Neural cell (in vitro differentiated cells): ENCODE measurements at regions not wholly inside any gene's neighbourhood (a gene's known extent, or its start where the extent isn't known, plus 50 kb on each side); places are given as distances from the start of the nearest gene placed in this dataset.

Experiments used
- H2AFZ ChIP-seq: fragments of 200-600, 300-800 bp; sonication (generic), shearing (Covaris generic); 2 replicates; pipeline ENCODE4 v1.6.0; 2014; ENCODE audit warnings: low read depth, mild to moderate bottlenecking, antibody characterized with exemption, low read length, moderate library complexity
- H3F3A ChIP-seq: fragments of 200-600 bp; shearing (Covaris generic); 2 replicates; pipeline ENCODE4 v1.6.1; 2016; ENCODE audit warnings: mild to moderate bottlenecking, moderate library complexity, mixed read lengths, antibody characterized with exemption, low read length; ENCODE audit not compliant: insufficient read depth, poor library complexity, severe bottlenecking
- H3K27ac ChIP-seq: fragments of 200-600, 300-800 bp; sonication (generic), shearing (Covaris generic); 2 replicates; pipeline ENCODE4 v1.5.1; 2014; ENCODE audit warnings: mild to moderate bottlenecking, low read length, moderate library complexity
- H3K27me3 ChIP-seq: fragments of 300-800, 200-600 bp; sonication (generic), shearing (Covaris generic); 2 replicates; pipeline ENCODE4 v1.6.0; 2014; ENCODE audit warnings: mild to moderate bottlenecking, low read depth, low read length, moderate library complexity; ENCODE audit not compliant: insufficient read depth
- H3K36me3 ChIP-seq: fragments of 300-800, 200-600 bp; sonication (generic), shearing (Covaris generic); 2 replicates; pipeline ENCODE4 v1.5.1; 2014; ENCODE audit warnings: mild to moderate bottlenecking, antibody characterized with exemption, low read length, moderate library complexity; ENCODE audit not compliant: insufficient read depth
- H3K4me2 ChIP-seq: fragments of 300-800, 200-600 bp; sonication (generic), shearing (Covaris generic); 2 replicates; pipeline ENCODE4 v1.6.0; 2014; ENCODE audit warnings: mild to moderate bottlenecking, low read length
- H3K4me3 ChIP-seq: fragments of 300-800, 200-600 bp; sonication (generic), shearing (Covaris generic); 2 replicates; pipeline ENCODE4 v1.5.1; 2014; ENCODE audit warnings: mild to moderate bottlenecking, low read length, moderate library complexity
- H3K79me2 ChIP-seq: fragments of 200-600 bp; shearing (Covaris generic); replicated peaks from 2 replicates; pipeline ENCODE4 v1.6.0; 2014; ENCODE audit warnings: mild to moderate bottlenecking, low read length, moderate library complexity; ENCODE audit not compliant: insufficient read depth
- H3K9ac ChIP-seq: fragments of 300-800, 200-600 bp; sonication (generic), shearing (Covaris generic); 2 replicates; pipeline ENCODE4 v1.6.1; 2016; ENCODE audit warnings: mild to moderate bottlenecking, low read length, mixed read lengths
- H3K9me2 ChIP-seq: fragments of 200-600 bp; shearing (Covaris generic); 2 replicates; pipeline ENCODE4 v1.6.1; 2016; ENCODE audit warnings: mild to moderate bottlenecking, low read length, mixed read lengths; ENCODE audit not compliant: insufficient read depth
- H3K9me3 ChIP-seq: fragments of 200-600, 300-800 bp; sonication (generic), shearing (Covaris generic); 2 replicates; pipeline ENCODE4 v1.6.1; 2016; ENCODE audit warnings: mild to moderate bottlenecking, mixed run types, low read length, moderate library complexity, mixed read lengths
- H4K20me1 ChIP-seq: fragments of 200-600 bp; shearing (Covaris generic); 2 replicates; pipeline ENCODE4 v1.6.1; 2016; ENCODE audit warnings: mild to moderate bottlenecking, mixed run types; ENCODE audit not compliant: insufficient read depth
- EP300 ChIP-seq: fragments of 450-650 bp; conservative IDR thresholded peaks from 2 replicates; pipeline ENCODE4 v1.6.1; 2014; ENCODE audit warnings: antibody characterized with exemption, mild to moderate bottlenecking, moderate library complexity; ENCODE audit not compliant: poor library complexity, severe bottlenecking
- EZH2 ChIP-seq: fragments of 200-600, 300-800 bp; shearing (Covaris generic), sonication (generic); IDR thresholded peaks from 2 replicates; pipeline ENCODE4 v1.6.1; 2014; ENCODE audit warnings: antibody characterized with exemption, low read length, borderline replicate concordance, mild to moderate bottlenecking; ENCODE audit not compliant: insufficient read depth, poor library complexity, severe bottlenecking
- MXI1 ChIP-seq: fragments of 450-650 bp; conservative IDR thresholded peaks from 2 replicates; pipeline ENCODE4 v1.6.1; 2014; ENCODE audit warnings: antibody characterized with exemption, mild to moderate bottlenecking; ENCODE audit not compliant: poor library complexity, severe bottlenecking
- POLR2AphosphoS5 ChIP-seq: IDR thresholded peaks from 2 replicates; pipeline ENCODE4 v1.6.1; 2012
- RAD21 ChIP-seq: fragments of 450-650 bp; conservative IDR thresholded peaks from 2 replicates; pipeline ENCODE4 v1.6.1; 2014; ENCODE audit warnings: antibody characterized with exemption, mild to moderate bottlenecking, moderate library complexity
- REST ChIP-seq: IDR thresholded peaks from 2 replicates; pipeline ENCODE4 v1.6.1; 2012; ENCODE audit warnings: borderline replicate concordance
- SMC3 ChIP-seq: fragments of 450-650 bp; conservative IDR thresholded peaks from 2 replicates; pipeline ENCODE4 v1.6.1; 2014; ENCODE audit warnings: antibody characterized with exemption, mild to moderate bottlenecking, moderate library complexity; ENCODE audit not compliant: poor library complexity
- TAF1 ChIP-seq: IDR thresholded peaks from 2 replicates; pipeline ENCODE4 v1.6.1; 2012; ENCODE audit warnings: low read depth
- TF ChIP-seq, protein P1 (sequence below): fragments of 450-650 bp; IDR thresholded peaks from 2 replicates; pipeline ENCODE4 v1.5.1; 2014; ENCODE audit warnings: antibody characterized with exemption, mild to moderate bottlenecking, moderate library complexity; ENCODE audit not compliant: poor library complexity, severe bottlenecking

DNA sequence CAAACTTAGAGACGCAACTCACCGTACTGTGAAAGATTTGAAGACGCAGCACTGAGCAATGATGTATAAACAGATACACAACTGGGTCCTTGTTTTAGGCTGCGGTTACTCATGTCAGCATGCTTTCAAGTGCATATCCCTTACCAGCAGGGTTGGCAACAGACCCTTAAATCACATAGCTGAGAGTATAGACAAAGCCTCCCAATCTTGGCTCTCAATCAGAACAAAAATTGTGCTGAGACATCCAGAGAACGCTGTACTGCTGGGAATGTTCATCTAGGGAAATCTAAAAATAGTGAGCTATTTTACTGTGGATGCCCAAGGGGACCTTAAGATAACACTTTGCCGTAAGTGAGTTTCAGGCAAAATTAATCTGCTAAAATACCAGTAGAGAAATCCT, 84.4 kb upstream of the NUDT7 start:
- H3K4me2 ChIP-seq: no peak overlapping the region
- H3K9me3 ChIP-seq: no peaks in the 10 kb centered on the region
- H3K27me3 ChIP-seq: no peaks in the 10 kb centered on the region
- no peak overlapping the region for H3K27ac ChIP-seq
- H3K4me3 ChIP-seq: no peak overlapping the region
- H3F3A ChIP-seq: no peaks in the 10 kb centered on the region
- no peaks in the 10 kb centered on the region for H4K20me1 ChIP-seq
- H2AFZ ChIP-seq: no peak overlapping the region
- H3K36me3 ChIP-seq: no peaks in the 10 kb centered on the region
- H3K9ac ChIP-seq: no peak overlapping the region
- no peaks in the 10 kb centered on the region for H3K79me2 ChIP-seq
- H3K9me2 ChIP-seq: no peaks in the 10 kb centered on the region
- TF ChIP-seq EZH2: no peak
- no peak for TF ChIP-seq MXI1
- no peak for TF ChIP-seq SMC3
- no peak for TF ChIP-seq EP300
- TF ChIP-seq REST: no peak
- no peak for TF ChIP-seq TAF1
- no peak for TF ChIP-seq POLR2AphosphoS5
- TF ChIP-seq RAD21: no peak
- TF ChIP-seq, protein P1, sequence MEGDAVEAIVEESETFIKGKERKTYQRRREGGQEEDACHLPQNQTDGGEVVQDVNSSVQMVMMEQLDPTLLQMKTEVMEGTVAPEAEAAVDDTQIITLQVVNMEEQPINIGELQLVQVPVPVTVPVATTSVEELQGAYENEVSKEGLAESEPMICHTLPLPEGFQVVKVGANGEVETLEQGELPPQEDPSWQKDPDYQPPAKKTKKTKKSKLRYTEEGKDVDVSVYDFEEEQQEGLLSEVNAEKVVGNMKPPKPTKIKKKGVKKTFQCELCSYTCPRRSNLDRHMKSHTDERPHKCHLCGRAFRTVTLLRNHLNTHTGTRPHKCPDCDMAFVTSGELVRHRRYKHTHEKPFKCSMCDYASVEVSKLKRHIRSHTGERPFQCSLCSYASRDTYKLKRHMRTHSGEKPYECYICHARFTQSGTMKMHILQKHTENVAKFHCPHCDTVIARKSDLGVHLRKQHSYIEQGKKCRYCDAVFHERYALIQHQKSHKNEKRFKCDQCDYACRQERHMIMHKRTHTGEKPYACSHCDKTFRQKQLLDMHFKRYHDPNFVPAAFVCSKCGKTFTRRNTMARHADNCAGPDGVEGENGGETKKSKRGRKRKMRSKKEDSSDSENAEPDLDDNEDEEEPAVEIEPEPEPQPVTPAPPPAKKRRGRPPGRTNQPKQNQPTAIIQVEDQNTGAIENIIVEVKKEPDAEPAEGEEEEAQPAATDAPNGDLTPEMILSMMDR: no peak

DNA sequence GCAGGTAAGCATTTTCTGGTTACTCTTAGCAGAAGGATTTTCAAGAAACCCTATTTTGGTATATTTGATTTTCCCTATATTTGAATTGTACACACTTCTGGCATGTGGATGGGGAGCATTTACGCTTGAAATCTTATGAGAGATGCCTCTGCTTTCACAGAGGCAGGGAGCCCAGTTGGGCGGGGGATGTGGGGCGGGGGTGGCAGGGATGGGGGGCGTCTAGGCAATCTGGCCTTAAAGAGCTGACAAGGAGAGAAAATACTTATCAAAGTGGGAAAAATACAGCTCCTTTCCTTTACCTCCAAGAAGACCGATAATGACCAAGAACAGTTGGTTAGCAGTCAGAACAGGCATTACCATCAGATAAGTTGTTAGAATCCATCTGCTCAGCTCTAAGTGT, 79.1 kb upstream of the NUDT7 start:
- no peak overlapping the region for H3K27ac ChIP-seq
- H3K9ac ChIP-seq: no peak overlapping the region
- H3K4me3 ChIP-seq: no peak overlapping the region
- no peaks in the 10 kb centered on the region for H3K36me3 ChIP-seq
- H3F3A ChIP-seq: no peaks in the 10 kb centered on the region
- H3K79me2 ChIP-seq: no peaks in the 10 kb centered on the region
- no peak for TF ChIP-seq RAD21
- TF ChIP-seq EP300: no peak
- TF ChIP-seq POLR2AphosphoS5: no peak
- TF ChIP-seq EZH2: no peak
- no peak for TF ChIP-seq TAF1
- TF ChIP-seq REST: no peak
- TF ChIP-seq, protein P1: no peak
- no peak for TF ChIP-seq MXI1
- H3K4me2 ChIP-seq: no peak overlapping the region
- H2AFZ ChIP-seq: no peak overlapping the region
- H3K9me2 ChIP-seq: no peaks in the 10 kb centered on the region
- H4K20me1 ChIP-seq: no peaks in the 10 kb centered on the region
- no peaks in the 10 kb centered on the region for H3K9me3 ChIP-seq
- no peaks in the 10 kb centered on the region for H3K27me3 ChIP-seq
